NCI-H82 treated with DMSO at 0.1 percent for 48 hours (cell line): ENCODE measurements at regions not wholly inside any gene's neighbourhood (a gene's known extent, or its start where the extent isn't known, plus 50 kb on each side); places are given as distances from the start of the nearest gene placed in this dataset.

Experiments used
- DNase-seq: peaks from one replicate; lab custom pipeline; 2025; ENCODE audit not compliant: unreplicated experiment; lab: John Stamatoyannopoulos, UW

GRCh38 chr22:27507935-27508526, 293.5 kb downstream of the MN1 start:
- no peak for DNase-seq

- no peak for DNase-seq
These were observed 292.2 kb downstream of the MN1 start for GRCh38 chr22:27509132-27509920.

- no peak for DNase-seq
These were observed 291.5 kb downstream of the MN1 start for GRCh38 chr22:27510024-27510423.

- no peak for DNase-seq
These were observed 289.2 kb downstream of the MN1 start for GRCh38 chr22:27512283-27512761.

GRCh38 chr22:27513021-27513420, 288.5 kb downstream of the MN1 start:
- no peak for DNase-seq

- DNase-seq, result no peak
These were observed 286.7 kb downstream of the MN1 start for GRCh38 chr22:27514601-27515523.

- DNase-seq, result no peak
These were observed 284.0 kb downstream of the MN1 start for GRCh38 chr22:27517361-27518155.

- no peak for DNase-seq
These were observed 282.8 kb downstream of the MN1 start for GRCh38 chr22:27518531-27519340.

- DNase-seq, result no peak
These were observed 277.8 kb downstream of the MN1 start for GRCh38 chr22:27523711-27524110.

GRCh38 chr22:27525711-27526110, 275.8 kb downstream of the MN1 start:
- DNase-seq, result no peak

- no peak for DNase-seq
These were observed 274.7 kb downstream of the MN1 start for GRCh38 chr22:27526901-27527300.

- DNase-seq, result no peak
These were observed 269.6 kb downstream of the MN1 start for GRCh38 chr22:27531782-27532530.

GRCh38 chr22:27533105-27533745, 268.3 kb downstream of the MN1 start:
- no peak for DNase-seq

GRCh38 chr22:27534720-27535125, 266.8 kb downstream of the MN1 start:
- no peak for DNase-seq

- DNase-seq, result no peak
These were observed 266.1 kb downstream of the MN1 start for GRCh38 chr22:27535452-27535851.

GRCh38 chr22:27537501-27537900, 264.1 kb downstream of the MN1 start:
- no peak for DNase-seq

GRCh38 chr22:27538666-27539065, 262.9 kb downstream of the MN1 start:
- no peak for DNase-seq

GRCh38 chr22:27540247-27540646, 261.3 kb downstream of the MN1 start:
- no peak for DNase-seq
